HG03159 (cell line): ENCODE measurements at regions not wholly inside any gene's neighbourhood (a gene's known extent, or its start where the extent isn't known, plus 50 kb on each side); places are given as distances from the start of the nearest gene placed in this dataset.

ENCODE experiments used
- ATAC-seq: cut with Tn5 transposase; IDR thresholded peaks from one replicate; pipeline ENCODE4 v1.9.1; 2021; ENCODE audit warnings: mild to moderate bottlenecking, moderate library complexity; ENCODE audit not compliant: unreplicated experiment

- ATAC-seq = no peak
Measured at GRCh38 chr5:10173716-10174115, 76.0 kb downstream of the ATPSCKMT start.

- ATAC-seq = no peak
Measured at GRCh38 chr5:10172247-10172646, 77.4 kb downstream of the ATPSCKMT start.

DNA sequence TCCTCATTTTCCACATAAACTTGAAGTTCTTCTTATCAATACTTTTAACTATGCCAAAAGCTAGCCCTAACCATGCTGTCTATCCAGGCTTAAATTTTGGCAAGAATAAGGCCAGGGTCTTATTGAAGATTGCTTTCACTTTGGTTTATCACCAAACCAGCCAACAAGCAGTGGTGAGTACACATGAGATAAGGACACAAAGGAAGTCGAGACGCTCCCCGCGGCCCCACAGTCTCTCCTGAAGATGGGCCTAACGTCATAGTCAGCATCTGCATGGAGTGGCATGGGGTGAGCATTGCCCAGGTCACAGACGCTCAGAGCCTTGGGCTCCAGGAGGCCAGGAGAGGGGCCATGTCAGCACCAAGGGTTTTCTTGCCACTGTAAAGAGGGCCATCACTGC is 80.3 kb downstream of the ATPSCKMT start:
- no peak for ATAC-seq

- ATAC-seq = no peak
Measured at GRCh38 chr5:10168254-10168653, 81.4 kb downstream of the ATPSCKMT start.

GRCh38 chr5:10167806-10168205 is 81.9 kb downstream of the ATPSCKMT start:
- no peak for ATAC-seq

- no peak for ATAC-seq
Measured at GRCh38 chr5:10166392-10166791, 83.3 kb downstream of the ATPSCKMT start.

- ATAC-seq = no peak
Measured at GRCh38 chr5:10162468-10162867, 87.2 kb downstream of the ATPSCKMT start.

DNA sequence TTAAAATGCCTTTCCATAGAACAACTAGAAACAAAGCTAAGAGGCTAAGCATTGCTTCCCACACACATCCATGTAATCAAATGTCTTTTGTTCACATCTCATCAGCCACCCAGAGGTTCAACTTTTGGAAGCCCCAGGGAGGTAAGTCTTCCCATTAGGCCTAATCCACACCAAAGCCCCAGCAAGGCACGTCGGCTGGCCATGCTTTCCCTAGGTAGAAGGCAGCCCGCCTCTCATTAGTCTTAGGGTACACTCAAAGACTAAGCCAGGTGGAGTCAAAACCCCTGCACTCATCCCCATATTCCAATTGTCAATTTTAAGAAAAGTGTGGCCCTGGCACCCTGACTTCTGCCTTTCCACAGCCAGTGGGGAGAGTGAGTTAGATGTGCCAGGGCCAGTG is 87.9 kb downstream of the ATPSCKMT start:
- ATAC-seq = no peak

DNA sequence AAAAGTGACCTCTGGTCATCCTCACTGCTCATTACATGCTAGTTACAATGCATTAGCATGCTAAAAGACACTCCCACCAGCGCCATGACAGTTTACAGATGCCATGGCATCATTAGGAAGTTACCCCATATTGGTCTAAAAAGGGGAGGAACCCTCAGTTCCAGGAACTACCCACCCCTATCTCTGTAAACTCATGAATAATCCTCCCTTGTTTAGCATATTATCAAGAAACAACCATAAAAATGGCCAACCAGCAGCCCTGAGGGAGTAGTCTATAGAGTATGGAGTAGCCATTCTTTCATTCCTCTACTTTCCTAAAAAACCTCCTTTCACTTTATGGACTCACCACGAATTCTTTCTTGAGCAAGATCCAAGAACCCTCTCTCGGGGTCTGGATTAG is 89.4 kb downstream of the ATPSCKMT start:
- no peak for ATAC-seq

GRCh38 chr5:10158886-10159285 is 90.8 kb downstream of the ATPSCKMT start:
- ATAC-seq = no peak

DNA sequence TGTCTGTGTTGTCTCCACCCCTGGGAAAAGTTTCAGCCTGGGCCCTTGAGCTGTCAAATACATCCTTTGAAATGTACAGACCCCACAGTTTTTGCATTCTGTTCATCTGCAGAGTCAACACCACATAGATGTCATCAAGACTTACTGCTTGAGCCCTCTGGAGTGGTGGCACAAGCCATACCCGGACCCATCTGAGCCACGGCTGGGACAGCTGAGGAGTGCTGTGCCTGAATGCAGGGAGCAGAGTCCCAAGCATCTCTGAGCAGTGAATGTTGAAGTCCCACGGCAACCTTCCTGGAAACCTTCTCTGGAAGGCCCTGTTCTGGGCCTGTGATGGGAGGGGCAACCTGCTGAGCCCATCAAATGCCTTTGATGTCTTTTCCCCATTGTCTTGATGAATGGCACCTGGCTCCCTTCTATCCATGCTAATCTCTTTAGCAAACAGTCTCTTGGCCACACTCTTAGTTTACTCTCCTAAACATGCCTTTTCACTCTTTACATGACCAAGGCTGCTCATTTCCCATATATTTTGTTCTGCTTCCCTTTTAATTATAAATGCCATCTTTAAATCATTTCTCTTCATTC is 92.5 kb downstream of the ATPSCKMT start:
- ATAC-seq = no peak

DNA sequence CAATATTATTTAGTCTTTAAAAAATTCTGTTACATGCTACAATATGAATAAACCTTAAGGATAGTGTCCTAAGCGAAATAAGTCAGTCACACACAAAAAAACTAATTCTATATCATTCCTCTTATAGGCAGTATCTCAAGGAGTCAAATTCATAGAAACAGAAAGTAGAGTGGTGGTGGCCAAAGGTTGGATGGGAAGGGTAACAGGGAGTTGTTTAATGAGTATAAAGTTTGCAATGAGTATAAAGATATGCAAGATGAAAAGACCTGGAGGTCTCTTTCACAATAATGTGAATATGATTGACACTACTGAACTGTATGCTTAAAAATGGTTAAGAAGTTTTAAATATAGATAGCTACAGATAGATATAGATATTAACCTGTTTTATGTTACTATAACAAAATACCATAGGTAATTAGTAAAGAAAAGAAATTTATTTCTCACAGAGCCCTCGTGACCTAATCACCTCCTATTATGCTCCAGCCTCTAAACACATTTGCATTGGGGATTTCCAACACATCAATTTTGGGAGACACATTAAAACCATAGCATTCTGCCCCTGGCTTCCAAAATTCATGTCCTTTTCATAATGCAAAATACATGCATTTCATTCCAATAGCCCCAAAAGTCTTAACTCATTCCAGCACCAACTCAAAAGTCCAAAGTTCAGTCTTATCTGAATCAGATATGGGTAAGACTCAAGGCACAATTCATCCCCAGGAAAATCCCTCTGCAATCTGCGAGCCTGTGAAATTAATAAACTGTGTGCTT is 93.6 kb downstream of the ATPSCKMT start:
- no peak for ATAC-seq

- ATAC-seq = no peak
Measured at GRCh38 chr5:10153808-10154537, 95.7 kb downstream of the ATPSCKMT start.

DNA sequence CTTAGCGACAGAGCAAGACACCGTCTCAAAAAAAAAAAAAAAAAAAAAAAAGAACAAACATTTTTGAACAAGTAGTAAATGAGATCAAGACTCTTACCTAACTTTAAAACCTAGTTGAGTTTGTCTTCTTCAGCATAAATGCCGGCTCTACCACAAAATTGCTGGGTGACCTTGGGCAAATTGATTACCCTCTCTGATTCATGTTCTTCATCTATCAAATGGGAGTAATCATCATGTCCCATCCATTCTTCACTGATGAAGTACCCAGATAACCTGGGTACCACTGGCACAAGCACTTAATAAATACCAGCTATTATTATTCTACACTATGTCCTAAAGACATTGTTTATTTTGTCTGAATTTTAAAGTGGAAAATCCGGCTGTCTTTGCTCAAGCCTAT is 96.3 kb downstream of the ATPSCKMT start:
- ATAC-seq = no peak

- no peak for ATAC-seq
Measured at GRCh38 chr5:10151656-10152055, 98.0 kb downstream of the ATPSCKMT start.

DNA sequence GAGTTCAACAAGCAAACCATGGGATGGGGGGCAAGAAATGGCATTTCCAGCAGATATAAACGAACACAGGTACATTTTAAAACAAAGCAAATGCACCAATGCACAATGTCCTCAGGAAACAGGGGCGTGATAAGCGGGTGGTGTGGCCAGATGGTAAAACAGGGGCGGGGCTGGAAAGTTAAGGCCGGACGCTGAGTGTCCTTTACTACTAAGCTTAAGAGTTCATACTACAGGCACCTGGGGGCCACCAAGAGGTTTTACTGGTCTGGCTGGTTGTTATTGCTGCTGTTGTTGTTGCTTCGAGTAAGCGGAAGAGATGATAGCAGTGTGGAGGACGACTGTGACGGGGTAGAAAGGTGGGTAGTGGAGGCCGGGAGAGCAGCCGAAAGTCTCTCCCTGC is 99.8 kb downstream of the ATPSCKMT start:
- ATAC-seq = no peak

DNA sequence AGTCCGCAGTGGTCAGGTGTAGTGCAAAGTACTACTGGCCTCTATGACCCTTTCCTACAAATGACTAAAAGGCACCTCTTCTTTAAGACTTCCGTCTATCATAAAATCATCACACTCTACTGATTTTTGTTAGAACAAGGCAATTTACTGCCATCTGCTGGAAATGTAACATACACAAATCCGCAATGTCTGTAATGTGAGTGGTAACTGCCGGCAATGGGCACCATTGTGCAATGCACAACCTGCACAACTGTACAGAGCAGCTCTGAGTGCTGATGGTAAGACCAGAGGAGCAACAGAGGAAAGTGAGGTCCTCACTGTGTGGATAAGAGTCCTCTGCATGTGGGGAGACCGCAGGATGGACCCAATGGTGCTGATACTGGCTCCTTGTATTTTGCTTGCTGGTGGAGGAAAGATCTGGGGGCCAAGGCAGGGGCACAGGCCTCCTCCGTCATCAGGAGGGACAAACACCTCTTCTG is 103.7 kb downstream of the ATPSCKMT start:
- no peak for ATAC-seq

- no peak for ATAC-seq
Measured at GRCh38 chr5:10144040-10144439, 105.6 kb downstream of the ATPSCKMT start.

DNA sequence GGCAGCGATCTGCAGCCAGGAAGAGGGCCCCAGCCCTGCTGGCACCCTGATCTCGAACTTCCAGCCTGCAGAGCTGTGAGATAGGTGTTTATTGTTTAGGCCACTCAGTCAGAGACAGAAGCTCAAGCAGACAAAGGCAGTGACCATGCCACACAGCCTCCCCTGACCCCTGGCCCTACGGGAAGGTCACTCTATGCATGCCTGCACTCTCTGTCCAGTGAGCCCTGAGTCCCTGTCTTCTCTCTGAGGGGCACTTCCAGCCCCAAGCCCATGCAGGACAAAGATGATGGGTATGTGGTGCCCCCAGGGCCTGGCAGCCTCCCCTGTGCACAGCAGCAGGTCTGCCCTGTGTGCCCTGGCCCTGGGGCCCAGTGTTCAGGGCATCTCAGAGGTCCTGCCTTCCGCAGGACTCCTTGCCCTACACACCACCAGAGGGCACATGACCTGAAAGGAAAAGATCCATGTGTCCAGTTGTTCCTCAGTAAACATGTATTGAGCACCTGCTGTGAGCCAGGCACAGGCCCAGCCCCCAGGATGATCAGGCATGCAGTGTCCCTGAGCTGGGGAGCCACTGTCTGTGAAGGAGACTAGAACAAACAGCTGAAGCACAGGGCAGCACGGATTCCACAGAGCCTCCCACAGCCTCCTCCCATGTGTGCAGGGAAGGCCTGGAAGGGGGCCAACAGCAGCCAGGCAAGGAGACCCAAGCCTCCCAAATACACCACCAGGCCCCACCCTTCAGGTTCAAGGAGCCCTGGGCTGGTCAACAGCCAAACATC is 109.3 kb downstream of the ATPSCKMT start:
- no peak for ATAC-seq

- no peak for ATAC-seq
Measured at GRCh38 chr5:10138395-10139057, 111.2 kb downstream of the ATPSCKMT start.

GRCh38 chr5:10133830-10134229 is 115.9 kb downstream of the ATPSCKMT start:
- no peak for ATAC-seq
